GM19240 (cell line): ENCODE measurements at regions not wholly inside any gene's neighbourhood (a gene's known extent, or its start where the extent isn't known, plus 50 kb on each side); places are given as distances from the start of the nearest gene placed in this dataset.
"Not testable (repeated sequence)": the region's sequence is repeated elsewhere in the genome, so short reads cannot be mapped to it uniquely, and the experiment has no call there.

ENCODE experiments used
- DNase-seq: peaks from one replicate; pipeline ENCODE4 v3.0.0; 2011; ENCODE audit warnings: low spot score; ENCODE audit not compliant: insufficient read length

DNA sequence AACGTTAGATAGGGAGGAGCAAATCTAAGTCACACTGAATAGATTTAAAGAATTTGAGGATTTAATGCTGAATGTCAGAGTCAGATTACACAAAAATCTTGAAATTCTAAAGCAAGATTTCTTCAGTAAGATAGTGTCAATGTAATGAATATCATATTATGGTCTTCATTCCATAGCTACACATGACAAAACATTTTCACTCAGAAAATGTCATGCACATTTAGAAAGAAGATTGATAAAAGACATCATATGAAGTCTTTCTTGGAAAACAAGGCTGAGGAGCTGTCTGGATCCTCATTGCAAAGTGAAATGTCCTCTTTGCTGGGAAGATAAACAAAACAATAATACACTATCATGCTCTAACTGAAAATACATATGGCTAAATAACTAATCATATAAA is 1006.9 kb downstream of the PCDH7 start:
- no peak for DNase-seq

DNA sequence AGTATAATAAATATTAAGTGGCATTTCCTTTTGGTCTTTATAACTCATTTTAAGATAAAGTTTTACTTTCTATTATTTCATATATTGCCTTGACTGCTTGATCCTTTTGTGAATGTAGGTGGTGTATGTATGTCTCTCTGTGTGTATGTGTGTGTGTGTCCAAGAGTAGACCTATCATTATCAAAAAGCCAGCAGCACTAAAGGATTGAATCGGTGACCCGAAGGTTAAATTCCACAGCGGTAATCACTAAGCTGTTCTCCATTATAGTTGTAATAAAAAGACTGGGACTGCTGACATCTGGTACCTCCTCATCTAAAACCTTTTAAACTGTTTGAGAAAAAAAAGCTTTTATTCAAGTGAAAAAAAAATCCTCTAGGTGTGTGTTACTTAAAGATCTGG is 1014.8 kb downstream of the PCDH7 start:
- DNase-seq = no peak

DNA sequence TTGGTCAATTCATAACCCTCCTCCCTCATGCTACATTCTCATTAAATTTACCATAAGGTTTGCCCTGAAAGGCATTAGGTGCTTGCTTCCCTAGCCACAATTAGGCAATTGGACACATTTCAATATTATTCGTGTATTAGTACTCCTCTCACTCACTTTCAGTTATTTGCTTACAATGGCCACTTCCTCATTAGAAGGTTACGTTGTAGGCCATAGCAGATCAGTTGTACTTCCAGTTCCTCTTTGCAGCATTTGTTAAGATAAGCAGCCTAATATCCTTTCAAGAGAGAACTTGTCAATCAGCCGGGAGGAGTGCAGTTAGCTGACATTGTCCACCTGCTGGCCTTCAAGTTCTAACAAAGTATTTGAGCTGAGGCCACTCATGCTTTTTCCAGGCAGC is 1017.2 kb downstream of the PCDH7 start:
- no peak for DNase-seq

DNA sequence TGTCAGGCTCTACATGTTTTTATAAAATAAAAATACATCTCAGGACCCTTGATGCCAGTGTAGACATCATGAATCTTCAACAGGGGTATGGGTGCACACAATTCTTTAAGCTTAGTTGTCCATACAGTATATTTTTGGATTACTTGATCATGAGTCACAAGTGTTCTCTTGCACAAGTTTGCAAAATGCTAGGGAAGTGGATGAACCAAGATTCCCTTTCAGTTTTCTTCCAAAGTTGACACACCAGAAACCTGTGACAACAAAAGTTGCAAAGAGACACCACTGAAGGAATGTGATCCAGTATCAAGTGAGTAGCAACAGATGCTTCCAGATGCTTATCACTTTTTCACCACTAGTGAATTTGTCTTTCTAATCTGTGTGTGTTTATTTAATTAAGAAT is 1021.2 kb downstream of the PCDH7 start:
- no peak for DNase-seq

DNA sequence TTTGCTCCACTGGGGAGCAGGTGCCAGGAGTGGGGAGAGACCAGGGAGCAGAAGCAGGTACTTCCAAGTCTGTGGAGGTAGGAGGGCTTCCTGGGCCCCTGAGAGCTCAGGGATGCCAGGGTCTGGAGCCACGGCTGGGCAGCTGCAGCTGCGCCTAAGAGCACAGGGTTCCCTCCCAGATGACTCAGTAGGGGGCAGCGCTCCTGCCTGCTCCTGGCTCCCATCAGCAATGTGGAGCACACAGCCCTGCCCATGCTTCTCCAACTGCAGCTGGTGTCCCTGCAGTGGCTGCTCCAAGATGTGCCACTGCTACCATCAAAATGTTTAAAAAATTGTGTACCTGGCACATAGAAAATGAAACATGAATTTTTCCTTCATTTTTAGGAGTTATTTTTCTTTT is 1028.2 kb downstream of the PCDH7 start:
- DNase-seq = no peak

DNA sequence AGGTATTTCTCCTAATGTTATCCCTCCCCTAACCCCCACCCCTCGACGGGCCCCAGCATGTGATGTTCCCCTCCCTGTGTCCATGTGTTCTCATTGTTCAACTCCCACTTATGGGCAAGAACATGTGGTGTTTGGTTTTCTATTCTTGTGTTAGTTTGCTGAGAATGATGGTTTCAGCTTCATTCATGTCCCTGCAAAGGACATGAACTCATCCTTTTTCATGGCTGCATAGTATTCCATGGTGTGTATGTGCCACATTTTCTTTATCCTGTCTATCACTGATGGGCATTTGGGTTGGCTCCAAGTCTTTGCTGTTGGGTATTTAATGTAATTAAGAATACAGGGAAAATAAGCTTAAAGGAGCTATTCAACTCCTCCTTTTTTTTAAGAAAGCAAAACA is 1030.4 kb downstream of the PCDH7 start:
- DNase-seq = not testable (repeated sequence)

DNA sequence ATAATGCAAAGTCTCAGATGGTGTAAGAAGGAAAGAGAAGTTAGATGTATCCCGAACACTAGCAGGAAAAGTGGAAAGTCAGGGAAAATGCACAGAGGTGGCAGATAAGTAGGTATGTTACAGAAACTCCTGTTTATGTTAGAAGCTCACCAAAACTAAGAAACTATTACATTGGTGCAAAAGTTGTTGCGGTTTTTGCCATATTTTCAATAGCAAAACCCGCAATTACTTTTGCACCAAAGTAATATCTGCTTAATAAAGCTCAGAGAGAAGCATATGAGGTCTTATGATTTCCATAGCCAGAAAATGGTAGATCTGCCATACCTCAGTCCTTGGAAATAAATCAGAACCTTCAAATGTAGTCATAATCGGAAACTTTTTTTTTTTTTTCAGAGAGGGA is 1035.6 kb downstream of the PCDH7 start:
- no peak for DNase-seq

DNA sequence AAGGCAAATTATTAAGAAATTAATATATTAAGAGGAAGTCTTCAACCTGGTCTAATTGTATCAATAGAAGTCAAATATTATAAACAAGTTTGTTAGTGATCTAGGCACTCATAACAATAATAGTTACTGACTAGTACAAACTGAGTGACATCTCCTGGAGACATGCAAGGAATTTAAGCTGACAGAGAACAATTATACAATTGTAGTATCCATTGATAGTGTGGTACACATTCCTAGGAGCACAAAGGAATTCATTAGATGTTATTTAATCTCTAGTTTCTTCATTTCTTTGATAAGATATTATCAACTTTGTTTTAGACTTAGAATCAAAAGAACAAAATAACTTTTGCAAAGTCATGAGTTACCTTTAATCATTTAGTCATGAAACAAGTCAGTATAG is 1048.6 kb downstream of the PCDH7 start:
- DNase-seq = no peak

DNA sequence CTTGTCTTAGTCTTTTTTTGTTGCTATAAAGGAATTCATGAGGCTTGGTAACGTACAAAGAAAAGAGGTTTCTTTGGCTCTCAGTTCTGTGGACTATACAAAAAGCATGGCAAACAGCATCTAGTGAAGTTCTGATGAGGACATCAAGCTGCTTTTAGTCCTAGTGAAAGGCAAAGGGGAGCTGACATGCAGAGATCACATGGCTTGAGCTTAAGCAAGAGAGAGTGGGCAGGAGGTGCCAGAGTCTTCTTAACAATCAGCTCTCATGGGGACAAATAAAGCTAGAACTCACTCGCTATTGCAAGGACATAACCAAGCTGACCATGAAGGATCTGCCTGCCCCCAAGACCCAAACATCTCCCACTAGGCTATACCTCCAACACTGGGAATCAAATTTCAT is 1063.1 kb downstream of the PCDH7 start:
- DNase-seq = no peak

DNA sequence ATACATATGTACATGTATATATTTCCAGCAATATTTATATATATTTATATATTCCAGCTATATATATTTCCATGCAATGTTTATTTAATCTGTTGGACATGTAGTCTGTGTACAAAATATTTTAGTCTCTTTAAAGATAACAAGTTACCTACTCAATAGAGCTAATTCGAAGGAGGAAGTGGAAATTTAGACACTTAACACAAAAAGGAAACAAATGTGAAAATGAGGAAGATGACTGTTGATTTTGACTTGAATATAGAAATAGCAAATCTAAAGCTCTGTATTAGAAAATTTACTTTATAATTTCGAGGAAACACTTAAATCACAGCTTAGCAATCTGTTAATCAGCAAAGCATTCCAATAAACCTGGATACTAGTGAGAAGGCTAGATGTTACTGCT is 1064.4 kb downstream of the PCDH7 start:
- no peak for DNase-seq

DNA sequence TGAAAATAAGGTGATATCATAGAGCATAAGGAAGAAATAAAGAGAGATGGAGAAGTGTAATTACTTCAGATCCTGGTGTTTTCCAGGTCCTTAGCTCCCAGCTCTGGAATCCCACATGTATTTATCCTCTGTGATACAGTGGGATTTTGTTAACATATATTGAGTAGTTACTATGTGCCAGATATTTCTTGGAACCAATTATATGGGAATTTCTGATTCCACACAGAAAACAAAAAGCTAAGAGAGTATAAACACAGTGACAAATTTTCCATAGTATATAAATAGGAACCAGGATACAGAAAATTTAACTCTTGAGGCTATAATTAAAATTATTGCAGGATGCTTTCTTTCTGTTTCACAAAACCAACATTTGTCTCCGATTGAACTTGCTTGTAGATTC is 1067.5 kb downstream of the PCDH7 start:
- DNase-seq = no peak

DNA sequence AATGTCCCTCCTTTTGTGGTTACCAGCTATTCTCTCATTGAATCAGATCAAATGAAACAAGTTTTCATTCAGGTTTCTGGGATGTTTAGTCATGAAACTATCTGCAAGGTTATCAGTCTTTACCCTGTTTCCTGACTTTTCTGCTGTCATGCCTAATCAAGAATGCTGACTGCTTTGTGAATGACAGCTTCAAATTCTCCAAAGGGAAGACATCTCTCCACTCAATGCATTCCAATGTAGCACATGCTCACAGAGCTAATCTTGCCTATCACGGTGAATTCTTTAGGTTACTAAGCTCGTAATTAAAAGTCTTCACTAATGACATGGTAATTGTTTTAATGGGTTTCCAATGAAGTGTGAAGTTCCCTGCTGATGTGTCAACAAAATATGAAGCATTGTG is 1068.5 kb downstream of the PCDH7 start:
- no peak for DNase-seq

DNA sequence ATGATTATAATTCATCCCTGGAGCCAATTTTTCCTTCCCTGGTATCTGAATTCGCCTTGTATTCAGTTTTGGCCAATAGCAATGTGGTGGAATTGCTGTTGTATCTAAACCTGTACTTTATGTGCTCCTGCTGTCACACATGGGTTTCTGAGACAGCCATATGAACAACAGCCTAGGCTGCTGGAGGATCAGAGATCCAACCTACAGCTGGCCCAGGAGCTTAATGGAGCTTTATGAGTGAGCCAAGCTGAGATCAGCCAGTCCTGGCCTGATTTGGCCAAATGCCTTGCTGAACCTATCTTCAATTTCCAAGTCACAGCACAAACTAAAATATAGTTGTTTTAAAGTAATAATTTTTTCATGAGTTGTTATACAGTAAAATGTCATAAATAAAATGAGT is 1071.5 kb downstream of the PCDH7 start:
- DNase-seq = no peak

DNA sequence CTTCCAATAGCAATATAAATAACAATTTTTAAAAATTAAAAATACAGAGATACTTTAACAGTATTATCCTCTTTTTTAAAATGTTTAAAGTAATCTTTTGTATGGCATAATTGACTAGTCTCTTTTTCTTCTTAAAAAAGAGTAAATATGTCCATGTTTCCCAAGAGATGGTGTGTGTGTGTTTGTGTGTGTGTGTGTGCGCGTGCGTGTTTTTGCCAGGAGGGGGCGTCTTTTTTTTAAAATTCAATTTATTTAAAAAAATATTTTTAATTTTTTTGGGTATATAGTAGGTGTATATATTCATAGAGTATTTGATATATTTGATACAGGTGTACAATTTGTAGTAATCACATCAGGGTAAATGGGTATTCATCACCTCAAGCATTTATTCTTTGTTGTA is 1073.7 kb downstream of the PCDH7 start:
- DNase-seq = no peak

DNA sequence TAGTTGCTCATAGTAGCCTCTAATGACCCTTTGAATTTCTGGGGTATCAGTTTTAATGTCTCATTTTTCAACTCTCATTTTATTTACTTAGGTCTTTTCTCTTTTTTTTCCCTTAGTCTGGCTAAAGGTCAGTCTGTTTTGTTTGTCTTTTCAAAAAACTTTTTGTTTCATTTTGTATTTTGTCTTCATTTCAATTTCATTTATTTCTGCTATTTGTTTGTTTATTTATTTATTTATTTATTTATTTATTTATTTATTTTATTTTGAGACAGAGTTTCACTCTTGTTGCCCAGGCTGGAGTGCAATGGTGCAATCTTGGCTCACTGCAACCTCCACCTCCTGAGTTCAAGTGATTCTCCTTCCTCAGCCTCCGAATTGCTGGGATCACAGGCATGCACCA is 1076.9 kb downstream of the PCDH7 start:
- not testable (repeated sequence) for DNase-seq

DNA sequence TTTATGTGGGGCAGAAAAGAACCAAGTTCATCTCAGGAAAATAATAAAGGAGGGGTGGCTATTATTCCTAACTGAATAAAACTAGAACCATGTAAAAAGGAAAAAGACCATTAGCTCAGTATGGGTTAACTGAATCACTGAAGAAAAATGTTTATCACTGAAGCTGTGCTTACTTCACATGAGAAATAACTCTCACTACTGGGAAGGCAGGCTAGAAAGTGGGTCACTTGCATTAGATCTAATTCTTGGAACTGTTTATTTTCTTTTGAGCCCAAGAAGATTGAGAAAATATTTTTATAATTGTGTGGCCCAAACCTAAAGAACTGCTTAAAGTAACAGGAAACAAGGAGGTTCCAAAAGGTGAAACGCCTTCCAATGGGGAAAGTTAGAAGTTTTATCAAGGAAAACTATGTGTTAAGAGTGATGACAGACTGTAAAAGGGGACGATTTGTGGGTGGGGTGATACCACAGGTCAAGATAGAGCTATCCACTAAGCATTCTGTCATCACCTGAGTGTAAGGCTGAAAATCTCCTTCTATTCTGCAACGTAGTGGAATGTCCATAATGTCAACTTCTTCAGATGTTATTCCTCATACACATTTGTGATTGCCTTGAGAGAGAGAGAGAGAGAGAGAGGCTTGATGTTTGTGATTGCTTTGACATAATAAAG is 1083.5 kb downstream of the PCDH7 start:
- DNase-seq = no peak

DNA sequence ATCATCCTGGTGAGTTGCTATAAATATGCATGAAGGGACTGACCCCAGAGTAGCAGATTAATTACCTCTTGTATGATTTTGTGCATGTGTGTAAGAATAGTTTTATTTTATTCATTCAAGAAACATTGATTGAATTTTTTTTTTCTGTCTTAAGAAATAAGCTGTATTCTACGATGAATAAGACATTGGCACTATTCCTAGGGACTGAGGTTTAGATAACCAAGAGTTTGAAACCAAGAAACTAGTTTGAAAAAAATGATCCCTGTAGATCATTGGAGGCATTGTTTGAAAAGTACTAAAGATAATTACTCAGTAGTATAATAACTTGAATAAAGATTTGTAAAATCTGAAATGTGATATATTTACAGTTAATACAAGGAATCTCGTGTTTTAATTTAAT is 1086.9 kb downstream of the PCDH7 start:
- DNase-seq = no peak

DNA sequence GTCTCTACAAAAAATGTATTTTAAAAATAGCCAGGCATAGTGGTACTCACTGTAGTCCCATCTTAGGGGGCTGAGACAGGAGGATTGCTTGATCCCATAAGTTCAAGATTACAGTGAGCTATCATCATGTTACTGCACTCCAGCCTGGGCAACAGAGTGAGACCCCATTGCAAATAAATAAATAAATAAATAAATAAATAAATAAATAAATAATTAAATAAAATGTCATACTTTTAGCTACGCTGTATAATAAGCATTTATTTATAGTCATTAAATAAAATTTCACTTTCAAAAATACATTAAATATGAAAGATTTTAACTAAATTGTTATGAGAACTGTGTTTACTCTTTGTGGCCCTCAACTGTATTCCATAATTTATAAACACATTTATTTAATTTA is 1124.2 kb downstream of the PCDH7 start:
- DNase-seq = no peak

DNA sequence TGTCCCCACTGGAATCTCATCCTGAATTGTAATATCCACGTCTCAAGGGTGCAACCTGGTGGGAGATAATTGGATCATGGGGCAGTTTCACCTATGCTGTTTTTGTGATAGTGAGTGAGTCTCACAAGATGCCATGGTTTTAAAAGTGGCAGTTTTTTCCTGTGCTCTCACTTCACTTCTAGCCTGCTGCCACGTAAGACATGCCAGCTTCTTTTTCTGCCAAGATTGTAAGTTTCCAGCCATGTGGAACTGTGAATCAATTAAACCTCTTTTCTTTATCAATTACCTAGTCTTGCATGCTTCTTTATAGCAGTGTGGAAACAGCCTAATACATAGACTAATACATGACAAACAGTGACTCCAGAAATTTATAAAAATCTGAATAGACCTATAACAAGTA is 1131.8 kb downstream of the PCDH7 start:
- DNase-seq = no peak

DNA sequence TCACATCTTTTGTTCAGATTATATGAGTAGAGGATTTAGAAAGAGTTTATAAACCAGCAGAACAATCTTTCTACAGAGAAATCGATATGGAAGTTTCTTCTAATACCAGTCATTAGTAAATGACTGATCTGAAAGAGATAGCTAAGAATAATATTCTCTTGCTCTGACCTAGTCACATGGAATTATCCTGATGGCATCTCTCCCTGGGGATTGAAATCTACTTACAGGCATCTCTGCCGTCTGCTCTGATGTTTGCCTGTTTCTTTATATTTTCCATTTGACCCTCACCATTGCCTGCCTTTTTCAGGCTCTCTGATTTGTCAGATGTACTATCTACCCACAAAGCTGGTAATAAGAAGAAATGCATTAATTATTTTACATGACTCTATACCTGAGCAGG is 1157.3 kb downstream of the PCDH7 start:
- DNase-seq = no peak

DNA sequence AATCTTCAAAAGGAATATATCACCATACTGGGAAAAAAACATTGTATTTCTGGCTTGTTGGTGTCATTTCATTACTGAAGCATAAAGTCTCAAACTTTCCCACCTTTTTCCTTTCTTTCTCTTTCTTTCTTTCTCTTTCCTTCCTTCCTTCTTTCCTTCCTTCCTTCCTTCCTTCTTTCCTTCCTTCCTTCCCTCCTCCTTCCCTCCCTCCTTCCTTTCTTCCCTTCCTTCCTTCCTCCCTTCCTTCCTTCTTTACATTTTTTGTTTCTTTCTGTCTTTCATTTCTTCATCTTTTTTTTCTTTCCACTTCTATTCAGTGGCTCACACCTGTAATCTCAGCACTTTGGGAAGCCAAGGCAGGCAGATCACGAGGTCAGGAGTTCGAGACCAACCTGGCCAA is 1160.7 kb downstream of the PCDH7 start:
- DNase-seq = not testable (repeated sequence)

DNA sequence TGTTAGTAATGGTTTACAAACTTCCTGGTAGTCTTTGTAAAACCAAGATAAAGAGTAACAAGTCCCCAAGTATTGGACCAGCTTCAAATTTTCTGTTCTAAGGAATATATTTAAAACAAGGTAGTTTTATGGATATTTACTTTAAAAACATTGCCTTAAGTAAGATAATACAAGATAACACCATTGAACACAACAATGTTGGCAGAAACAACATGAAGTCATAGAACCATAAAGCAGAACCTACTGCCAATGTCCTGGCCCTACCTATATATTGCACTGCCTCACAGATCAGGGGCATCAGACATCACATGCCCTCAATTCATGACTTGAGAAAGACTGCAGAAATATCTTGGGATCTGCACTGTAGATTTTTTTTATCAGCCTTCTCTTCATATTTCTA is 1176.2 kb downstream of the PCDH7 start:
- no peak for DNase-seq

DNA sequence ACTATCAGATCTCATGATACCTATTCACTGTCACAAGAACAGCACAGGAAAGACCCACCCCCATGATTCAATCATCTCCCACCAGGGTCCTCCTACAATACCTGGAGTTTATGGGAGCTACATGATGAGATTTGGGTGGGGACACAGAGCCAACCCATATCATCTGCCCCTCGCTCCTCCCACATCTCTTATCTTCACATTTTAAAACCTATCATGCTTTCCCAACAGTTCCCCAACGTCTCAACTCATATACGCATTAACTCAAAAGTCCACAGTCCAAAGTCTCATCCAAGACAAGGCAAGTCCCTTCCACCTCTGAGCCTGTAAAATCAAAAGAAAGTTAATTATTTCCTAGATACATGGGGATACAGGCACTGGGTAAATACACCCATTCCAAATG is 1185.2 kb downstream of the PCDH7 start:
- DNase-seq = no peak

DNA sequence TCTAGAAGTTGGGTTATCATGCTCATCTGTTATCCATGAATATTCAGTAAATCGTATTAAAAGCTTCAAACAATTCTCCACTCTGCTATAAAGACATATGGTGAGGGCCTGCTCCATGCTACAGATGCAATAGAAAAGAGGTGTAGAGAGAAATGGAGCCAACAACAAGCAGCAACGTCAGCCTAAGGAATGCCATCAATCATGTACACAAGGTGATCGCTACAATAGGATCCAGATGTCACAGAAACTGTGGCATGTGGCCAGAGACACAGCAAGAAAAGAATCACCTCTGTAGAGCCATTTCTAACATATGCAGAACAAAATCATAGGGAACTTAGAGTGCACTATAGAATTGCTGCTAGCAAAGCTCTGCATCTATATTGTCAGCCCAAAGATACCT is 1188.1 kb downstream of the PCDH7 start:
- no peak for DNase-seq
